ENCODE measurements at regions not wholly inside any gene's neighbourhood (a gene's known extent, or its start where the extent isn't known, plus 50 kb on each side); places are given as distances from the start of the nearest gene placed in this dataset.

DNA sequence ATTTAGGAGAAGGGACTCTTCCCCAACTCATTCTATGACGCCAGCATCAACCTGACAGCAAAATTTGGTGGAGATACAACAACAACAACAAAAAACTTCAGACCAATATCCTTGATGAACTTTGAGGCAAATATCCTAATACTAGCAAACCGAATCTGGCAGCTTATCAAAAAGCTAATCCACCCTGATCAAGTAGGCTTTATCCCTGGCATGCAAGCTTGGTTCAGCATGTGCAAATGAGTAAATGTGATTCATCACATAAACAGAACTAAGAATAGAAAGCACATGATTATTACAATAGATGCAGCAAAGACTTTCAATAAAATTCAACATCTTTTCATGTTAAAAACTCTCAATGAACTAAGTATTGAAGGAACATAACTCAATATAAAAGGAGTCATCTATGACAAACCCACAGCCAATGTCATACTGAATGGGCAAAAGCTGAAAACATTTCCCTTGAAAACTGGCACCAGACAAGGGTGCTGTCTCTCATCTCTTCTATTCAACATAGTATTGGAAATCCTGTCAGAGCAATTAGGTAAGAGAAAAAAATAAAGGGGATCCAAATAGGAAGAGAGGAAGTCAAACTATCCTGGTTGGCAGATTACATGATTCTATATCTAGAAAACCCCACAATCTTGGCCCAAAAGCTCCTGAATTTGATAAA, 233.3 kb downstream of the CCDC59 start:
- FAIRE-seq = no peak
- TF ChIP-seq POLR2AphosphoS5 (IDR thresholded peaks at IDR 0.05; ENCODE audit: low read depth, low read length) = no peak
- no peak for TF ChIP-seq SPI1 (IDR thresholded peaks at IDR 0.05; ENCODE audit: low read depth, low read length)
- no peak for TF ChIP-seq PAX5 (IDR thresholded peaks at IDR 0.05; ENCODE audit: insufficient read depth, low read length, severe bottlenecking)
- TF ChIP-seq TAF1 (IDR thresholded peaks at IDR 0.05; ENCODE audit: low read depth, low read length) = no peak
- TF ChIP-seq POLR2A (IDR thresholded peaks at IDR 0.05; ENCODE audit: low read depth, low read length) = no peak
- TF ChIP-seq POU2F2 (IDR thresholded peaks at IDR 0.05; ENCODE audit: low read depth, low read length) = no peak
- no peak for DNase-seq (ENCODE audit: insufficient read length, low spot score)

DNA sequence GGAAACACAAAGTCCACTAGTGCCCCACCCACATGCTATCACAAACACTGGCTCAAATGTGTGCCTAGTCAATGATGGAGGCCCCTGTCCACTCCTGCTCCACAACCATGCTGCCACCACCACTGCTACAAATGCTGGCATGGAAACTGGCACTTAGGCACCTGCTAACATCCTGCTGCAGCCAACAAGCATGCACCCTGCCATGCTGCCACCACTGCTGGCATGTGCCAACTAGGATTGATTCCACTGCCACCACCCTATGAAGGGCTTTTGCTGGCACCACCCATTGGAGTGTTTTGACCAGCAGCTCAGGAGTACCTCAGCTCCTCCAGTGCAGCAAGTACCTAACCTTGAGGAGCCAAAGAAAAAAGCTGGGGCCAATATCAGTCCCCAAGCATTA, 236.6 kb downstream of the CCDC59 start:
- TF ChIP-seq TAF1 (IDR thresholded peaks at IDR 0.05; ENCODE audit: low read depth, low read length) (no peak), PAX5 (IDR thresholded peaks at IDR 0.05; ENCODE audit: insufficient read depth, low read length, severe bottlenecking) (no peak), SPI1 (IDR thresholded peaks at IDR 0.05; ENCODE audit: low read depth, low read length) (no peak), POLR2AphosphoS5 (IDR thresholded peaks at IDR 0.05; ENCODE audit: low read depth, low read length) (no peak), POLR2A (IDR thresholded peaks at IDR 0.05; ENCODE audit: low read depth, low read length) (no peak), POU2F2 (IDR thresholded peaks at IDR 0.05; ENCODE audit: low read depth, low read length) (no peak)
- FAIRE-seq = no peak
- no peak for DNase-seq (ENCODE audit: insufficient read length, low spot score)

DNA sequence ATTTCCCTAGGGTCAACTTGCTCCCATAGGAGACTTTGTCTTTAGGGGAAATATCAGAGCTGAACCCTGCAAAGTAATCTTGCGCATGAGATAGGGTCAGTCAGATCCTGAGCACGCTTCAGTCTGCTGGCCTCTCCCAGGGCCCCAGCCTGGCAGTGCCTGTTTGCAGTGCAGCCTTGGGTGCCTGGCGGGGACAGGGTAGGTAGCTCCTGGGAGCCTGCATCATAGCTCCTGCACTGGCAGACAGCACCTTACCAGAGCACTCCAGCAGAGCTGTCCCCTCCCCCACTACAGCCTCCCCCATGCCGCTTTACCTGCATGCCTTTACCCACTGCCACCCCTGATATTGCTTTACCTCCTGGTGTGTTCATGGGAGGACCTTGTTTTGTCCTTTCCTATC, 237.3 kb downstream of the CCDC59 start:
- TF ChIP-seq POLR2AphosphoS5 (IDR thresholded peaks at IDR 0.05; ENCODE audit: low read depth, low read length) = no peak
- TF ChIP-seq PAX5 (IDR thresholded peaks at IDR 0.05; ENCODE audit: insufficient read depth, low read length, severe bottlenecking) = no peak
- DNase-seq (ENCODE audit: insufficient read length, low spot score) (no peak), FAIRE-seq (no peak)

DNA sequence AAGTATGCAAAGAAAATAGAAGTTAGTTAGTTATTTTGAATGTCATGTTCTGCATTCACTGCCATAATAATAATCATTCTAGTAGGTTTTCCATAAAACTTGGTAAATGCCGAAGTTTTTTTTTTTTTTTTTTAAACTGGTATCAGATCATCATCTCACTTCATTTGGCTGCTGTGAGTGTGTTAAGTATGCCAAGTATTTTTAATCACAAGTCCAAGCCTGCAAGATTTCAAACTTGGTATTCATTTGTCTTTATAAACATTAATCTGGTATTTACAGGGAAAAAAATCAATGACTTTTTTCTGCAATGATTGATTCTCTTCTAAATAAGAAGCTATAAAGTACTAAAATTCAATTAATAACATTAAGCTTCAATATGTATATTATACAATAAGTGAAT, 248.9 kb downstream of the CCDC59 start:
- DNase-seq (ENCODE audit: insufficient read length, low spot score) (no peak), FAIRE-seq (no peak)
- TF ChIP-seq POLR2A (IDR thresholded peaks at IDR 0.05; ENCODE audit: low read depth, low read length) (no peak), TAF1 (IDR thresholded peaks at IDR 0.05; ENCODE audit: low read depth, low read length) (no peak), PAX5 (IDR thresholded peaks at IDR 0.05; ENCODE audit: insufficient read depth, low read length, severe bottlenecking) (no peak), SPI1 (IDR thresholded peaks at IDR 0.05; ENCODE audit: low read depth, low read length) (no peak), POLR2AphosphoS5 (IDR thresholded peaks at IDR 0.05; ENCODE audit: low read depth, low read length) (no peak), POU2F2 (IDR thresholded peaks at IDR 0.05; ENCODE audit: low read depth, low read length) (no peak)

DNA sequence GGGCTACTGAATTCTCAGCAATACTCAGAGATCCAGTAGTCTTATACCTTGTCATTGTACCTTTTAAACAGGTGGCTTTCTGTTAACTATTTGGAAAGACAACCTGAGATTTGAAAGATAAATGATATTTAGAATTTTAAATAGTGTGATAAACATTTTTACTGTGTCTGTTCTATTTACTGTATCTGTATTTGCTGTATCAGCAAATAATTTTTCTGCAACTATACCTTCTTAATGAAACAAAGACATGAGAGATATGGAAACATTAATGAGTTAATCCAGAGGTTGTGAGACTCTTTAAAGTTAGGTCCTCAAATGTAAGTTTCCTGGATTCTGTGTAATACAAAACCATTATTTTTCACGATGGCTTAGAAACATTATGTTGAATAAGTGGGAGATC, 249.6 kb downstream of the CCDC59 start:
- no peak for TF ChIP-seq POLR2A (IDR thresholded peaks at IDR 0.05; ENCODE audit: low read depth, low read length)
- TF ChIP-seq PAX5 (IDR thresholded peaks at IDR 0.05; ENCODE audit: insufficient read depth, low read length, severe bottlenecking) = no peak
- TF ChIP-seq TAF1 (IDR thresholded peaks at IDR 0.05; ENCODE audit: low read depth, low read length) = no peak
- no peak for TF ChIP-seq POU2F2 (IDR thresholded peaks at IDR 0.05; ENCODE audit: low read depth, low read length)
- no peak for TF ChIP-seq SPI1 (IDR thresholded peaks at IDR 0.05; ENCODE audit: low read depth, low read length)
- TF ChIP-seq POLR2AphosphoS5 (IDR thresholded peaks at IDR 0.05; ENCODE audit: low read depth, low read length) = no peak
- DNase-seq (ENCODE audit: insufficient read length, low spot score) (no peak), FAIRE-seq (no peak)

DNA sequence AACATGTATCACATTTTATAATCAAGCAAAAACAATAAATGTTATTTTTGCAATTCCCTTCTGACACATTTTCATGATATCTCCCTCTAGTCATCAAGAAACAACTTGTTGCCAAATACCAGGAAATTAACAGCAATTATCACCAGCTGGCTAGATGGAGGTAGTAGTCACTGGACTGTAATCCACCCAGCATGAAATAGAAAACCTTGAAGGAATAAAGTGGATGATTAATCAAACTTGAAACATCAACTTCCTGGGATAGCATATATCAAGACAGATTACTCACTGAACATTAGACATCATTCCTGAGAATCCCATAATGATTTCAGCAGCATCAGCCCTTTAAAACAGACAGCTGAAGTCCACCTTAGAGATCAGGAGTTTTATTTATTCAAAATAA, 259.0 kb downstream of the CCDC59 start:
- FAIRE-seq (no peak), DNase-seq (ENCODE audit: insufficient read length, low spot score) (no peak)
- no peak for TF ChIP-seq TAF1 (IDR thresholded peaks at IDR 0.05; ENCODE audit: low read depth, low read length)
- no peak for TF ChIP-seq PAX5 (IDR thresholded peaks at IDR 0.05; ENCODE audit: insufficient read depth, low read length, severe bottlenecking)
- TF ChIP-seq POU2F2 (IDR thresholded peaks at IDR 0.05; ENCODE audit: low read depth, low read length) = no peak
- TF ChIP-seq POLR2AphosphoS5 (IDR thresholded peaks at IDR 0.05; ENCODE audit: low read depth, low read length) = no peak
- TF ChIP-seq POLR2A (IDR thresholded peaks at IDR 0.05; ENCODE audit: low read depth, low read length) = no peak
- TF ChIP-seq SPI1 (IDR thresholded peaks at IDR 0.05; ENCODE audit: low read depth, low read length) = no peak

DNA sequence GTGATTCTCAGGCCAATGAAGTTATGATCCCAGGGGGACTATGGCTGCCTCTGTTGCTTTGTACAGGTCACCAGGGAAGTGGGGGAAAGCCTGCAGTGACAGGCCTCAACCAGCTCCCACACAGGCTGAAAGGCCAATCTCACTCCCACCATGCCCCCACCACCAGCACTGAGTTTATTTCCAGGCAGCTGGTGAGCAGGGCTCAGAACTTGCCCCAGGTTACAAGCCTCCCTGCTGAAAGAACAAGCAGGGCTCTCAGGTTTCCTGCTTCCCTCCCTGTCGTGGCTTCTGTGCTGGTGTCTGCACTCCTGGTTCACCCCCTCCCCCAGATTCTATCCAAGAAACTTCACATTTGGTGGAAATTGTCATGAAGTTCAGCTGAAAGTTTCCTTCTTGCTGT, 260.3 kb downstream of the CCDC59 start:
- no peak for DNase-seq (ENCODE audit: insufficient read length, low spot score)
- TF ChIP-seq SPI1 (IDR thresholded peaks at IDR 0.05; ENCODE audit: low read depth, low read length) (no peak), POLR2AphosphoS5 (IDR thresholded peaks at IDR 0.05; ENCODE audit: low read depth, low read length) (no peak), POLR2A (IDR thresholded peaks at IDR 0.05; ENCODE audit: low read depth, low read length) (no peak), TAF1 (IDR thresholded peaks at IDR 0.05; ENCODE audit: low read depth, low read length) (no peak), POU2F2 (IDR thresholded peaks at IDR 0.05; ENCODE audit: low read depth, low read length) (no peak), PAX5 (IDR thresholded peaks at IDR 0.05; ENCODE audit: insufficient read depth, low read length, severe bottlenecking) (no peak)
- FAIRE-seq = no peak

DNA sequence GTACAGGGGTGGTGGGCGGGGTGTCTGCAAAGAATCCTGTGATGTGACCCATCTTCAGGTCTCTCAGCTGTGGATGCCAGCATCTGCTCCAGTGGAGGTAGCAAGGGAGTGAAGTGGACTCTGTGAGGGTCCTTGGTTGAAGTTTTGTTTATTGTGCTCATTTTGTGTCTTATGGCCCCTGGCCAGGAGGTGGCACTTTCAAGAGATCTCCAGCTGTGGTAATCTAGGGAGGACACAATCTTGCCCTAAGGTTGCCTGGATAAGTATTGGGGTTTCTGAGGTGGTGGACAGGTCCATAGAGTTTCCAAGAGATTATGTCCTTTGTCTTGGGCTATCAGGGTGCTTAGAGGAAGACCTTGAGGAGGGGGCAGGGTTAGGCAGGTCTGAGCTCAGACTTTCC, 260.7 kb downstream of the CCDC59 start:
- TF ChIP-seq SPI1 (IDR thresholded peaks at IDR 0.05; ENCODE audit: low read depth, low read length) (no peak), PAX5 (IDR thresholded peaks at IDR 0.05; ENCODE audit: insufficient read depth, low read length, severe bottlenecking) (no peak), POLR2AphosphoS5 (IDR thresholded peaks at IDR 0.05; ENCODE audit: low read depth, low read length) (no peak), TAF1 (IDR thresholded peaks at IDR 0.05; ENCODE audit: low read depth, low read length) (no peak), POLR2A (IDR thresholded peaks at IDR 0.05; ENCODE audit: low read depth, low read length) (no peak), POU2F2 (IDR thresholded peaks at IDR 0.05; ENCODE audit: low read depth, low read length) (no peak)
- DNase-seq (ENCODE audit: insufficient read length, low spot score) = no peak
- no peak for FAIRE-seq

DNA sequence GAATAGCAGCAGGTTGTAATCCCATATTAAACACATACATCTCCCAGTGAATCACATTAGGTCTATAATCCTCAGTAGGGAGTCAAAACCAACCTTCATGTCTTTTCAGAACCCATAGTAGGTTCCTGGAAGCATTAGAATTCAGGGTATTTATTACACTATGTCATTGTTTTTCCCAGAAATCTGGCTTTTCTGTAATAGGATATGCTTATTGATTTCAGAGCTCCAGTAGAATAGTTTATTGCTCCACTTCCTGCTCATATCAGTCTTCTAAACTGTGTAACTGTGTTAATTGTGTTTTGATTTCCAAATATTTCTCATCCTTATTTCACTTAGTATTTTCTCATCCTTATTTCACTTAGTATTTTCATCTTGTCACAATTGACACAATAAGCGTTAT, 268.0 kb downstream of the CCDC59 start:
- DNase-seq (ENCODE audit: insufficient read length, low spot score) (no peak), FAIRE-seq (no peak)
- TF ChIP-seq POU2F2 (IDR thresholded peaks at IDR 0.05; ENCODE audit: low read depth, low read length) = no peak
- TF ChIP-seq PAX5 (IDR thresholded peaks at IDR 0.05; ENCODE audit: insufficient read depth, low read length, severe bottlenecking) = no peak
- no peak for TF ChIP-seq POLR2AphosphoS5 (IDR thresholded peaks at IDR 0.05; ENCODE audit: low read depth, low read length)
- no peak for TF ChIP-seq TAF1 (IDR thresholded peaks at IDR 0.05; ENCODE audit: low read depth, low read length)
- TF ChIP-seq SPI1 (IDR thresholded peaks at IDR 0.05; ENCODE audit: low read depth, low read length) = no peak
- no peak for TF ChIP-seq POLR2A (IDR thresholded peaks at IDR 0.05; ENCODE audit: low read depth, low read length)

Data from GM12891 (cell line).